ENCODE measurements at regions not wholly inside any gene's neighbourhood (a gene's known extent, or its start where the extent isn't known, plus 50 kb on each side); places are given as distances from the start of the nearest gene placed in this dataset.

GRCh38 chr1:34524783-34525182, 230.1 kb upstream of the GJB5 start:
- H3K4me3 ChIP-seq (replicated peaks in 1 of 3) = no peak overlapping the region
- no peak for DNase-seq

DNA sequence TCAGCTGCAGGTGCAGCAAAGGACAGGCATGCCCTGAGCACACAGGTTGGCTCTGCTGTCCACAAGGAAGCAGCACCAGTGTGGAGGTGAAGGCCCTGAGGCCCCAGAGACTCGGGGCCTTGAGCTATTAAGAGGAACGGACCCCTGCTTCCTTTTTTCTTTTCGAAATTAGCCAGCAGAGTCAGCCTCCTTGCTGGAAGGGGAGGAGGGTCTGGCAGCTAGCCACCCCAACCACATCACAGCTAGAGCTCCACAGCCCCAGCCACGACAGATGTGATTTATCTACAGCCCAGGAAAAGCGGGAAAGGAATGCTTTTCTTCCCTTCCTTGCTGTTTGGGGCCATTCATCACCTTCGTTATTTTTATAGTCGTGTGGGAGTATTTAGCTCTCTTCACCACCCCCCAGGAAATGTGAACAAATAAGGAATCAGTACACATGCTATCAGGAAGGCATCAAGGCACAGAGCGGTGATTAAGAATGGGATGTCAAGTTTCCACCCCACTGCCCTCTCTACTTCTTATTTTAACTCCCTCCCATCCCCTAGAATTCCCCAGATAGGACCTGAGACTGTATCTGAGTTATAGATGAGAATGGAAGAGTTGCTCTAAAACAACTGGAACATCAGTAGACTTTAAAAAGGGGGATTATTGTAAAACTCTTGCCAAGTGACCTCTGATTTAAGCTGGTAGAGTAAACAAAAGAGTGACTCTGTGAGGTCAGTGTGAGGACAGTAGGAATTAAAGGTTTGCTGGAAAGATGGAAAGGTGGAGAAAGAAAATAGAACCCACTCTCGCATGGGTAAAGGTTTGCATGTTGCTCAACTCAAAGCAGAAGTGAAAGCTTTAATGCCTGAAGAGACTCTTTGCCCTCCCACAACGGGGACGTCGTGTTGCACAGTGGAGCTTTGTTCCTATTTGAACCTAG, 224.7 kb upstream of the GJB5 start:
- TF ChIP-seq POLR2A (IDR thresholded peaks at IDR 0.05) (no peak), CTCF (IDR thresholded peaks at IDR 0.05) (no peak)
- Histone ChIP-seq H3K9me3 (no peaks in the 10 kb centered on the region), H3K36me3 (no peaks in the 10 kb centered on the region), H3K27me3 (no peaks in the 10 kb centered on the region), H3K27ac (no peak overlapping the region), H3K4me1 (no peaks in the 10 kb centered on the region), H3K4me3 (replicated peaks in 1 of 3) (no peak overlapping the region)
- WGBS, 2 donors = 30 to 31% methylated on average over 11 to 12 of the region's 12 CpGs
- intact Hi-C loops (cut with DNase I) = no loop called here
- no peak for DNase-seq

More at GRCh38 chr1:34524783-34525182, 230.1 kb upstream of the GJB5 start:
- intact Hi-C loops (cut with DNase I) = no loop called here
- H3K27me3 ChIP-seq = no peaks in the 10 kb centered on the region
- no peak overlapping the region for H3K27ac ChIP-seq
- no peaks in the 10 kb centered on the region for H3K9me3 ChIP-seq
- H3K4me1 ChIP-seq = no peaks in the 10 kb centered on the region
- no peaks in the 10 kb centered on the region for H3K36me3 ChIP-seq
- no peak for TF ChIP-seq POLR2A (IDR thresholded peaks at IDR 0.05)
- TF ChIP-seq CTCF (IDR thresholded peaks at IDR 0.05) = no peak

DNA sequence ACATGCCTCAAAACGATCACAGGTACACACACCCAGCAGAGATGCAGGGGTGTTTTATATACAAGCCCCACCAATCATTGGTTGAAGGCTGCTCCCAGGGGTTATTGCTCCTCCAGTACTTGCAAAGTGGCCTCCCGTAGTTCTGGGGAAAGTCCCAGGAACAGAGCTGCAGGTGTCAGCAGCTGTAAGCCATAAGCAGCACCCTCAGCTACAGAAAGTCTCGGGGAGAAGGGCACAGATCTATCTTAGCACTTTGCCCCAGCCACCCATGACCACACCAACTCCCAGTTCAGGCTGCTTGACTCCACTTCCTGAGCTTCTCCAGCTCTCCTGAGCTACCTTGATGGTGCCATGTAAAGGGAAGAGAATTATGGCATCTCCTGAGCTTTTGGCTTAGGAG, 222.7 kb upstream of the GJB5 start:
- no peaks in the 10 kb centered on the region for H3K36me3 ChIP-seq
- H3K27me3 ChIP-seq = no peaks in the 10 kb centered on the region
- H3K27ac ChIP-seq = no peak overlapping the region
- DNase-seq = no peak
- no peak for TF ChIP-seq POLR2A (IDR thresholded peaks at IDR 0.05)
- no peak for TF ChIP-seq CTCF (IDR thresholded peaks at IDR 0.05)
- H3K9me3 ChIP-seq = no peaks in the 10 kb centered on the region
- H3K4me1 ChIP-seq = no peaks in the 10 kb centered on the region
- intact Hi-C loops (cut with DNase I) = no loop called here
- 35 to 51% methylated on average over 3 of the region's 3 CpGs for WGBS, 2 donors
- H3K4me3 ChIP-seq (replicated peaks in 1 of 3) = no peak overlapping the region

DNA sequence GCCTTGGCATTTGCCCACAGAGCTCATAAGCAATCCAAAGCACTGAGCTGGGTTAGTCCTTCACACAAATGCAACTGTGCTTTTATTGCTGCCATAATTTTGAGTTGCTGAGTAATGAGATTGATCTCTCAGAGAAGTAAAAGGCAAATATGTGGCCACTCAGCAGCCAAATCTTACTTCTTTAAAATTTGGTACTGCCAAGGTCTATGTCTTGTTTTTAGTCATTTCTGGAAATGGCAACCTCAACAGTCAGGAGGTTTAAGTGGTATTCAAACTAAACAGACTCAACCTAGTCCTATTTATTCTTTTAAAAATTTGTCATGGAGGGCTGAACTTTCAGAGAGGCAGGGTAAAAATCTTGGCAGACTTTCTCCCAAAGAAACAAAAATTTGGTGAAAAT, 216.4 kb upstream of the GJB5 start:
- Histone ChIP-seq H3K36me3 (no peaks in the 10 kb centered on the region), H3K4me1 (no peaks in the 10 kb centered on the region), H3K27me3 (no peaks in the 10 kb centered on the region), H3K4me3 (replicated peaks in 1 of 3) (no peak overlapping the region), H3K9me3 (no peaks in the 10 kb centered on the region), H3K27ac (no peak overlapping the region)
- TF ChIP-seq POLR2A (IDR thresholded peaks at IDR 0.05) = no peak
- TF ChIP-seq CTCF (IDR thresholded peaks at IDR 0.05) = no peak
- intact Hi-C loops (cut with DNase I) = no loop called here
- DNase-seq = no peak

DNA sequence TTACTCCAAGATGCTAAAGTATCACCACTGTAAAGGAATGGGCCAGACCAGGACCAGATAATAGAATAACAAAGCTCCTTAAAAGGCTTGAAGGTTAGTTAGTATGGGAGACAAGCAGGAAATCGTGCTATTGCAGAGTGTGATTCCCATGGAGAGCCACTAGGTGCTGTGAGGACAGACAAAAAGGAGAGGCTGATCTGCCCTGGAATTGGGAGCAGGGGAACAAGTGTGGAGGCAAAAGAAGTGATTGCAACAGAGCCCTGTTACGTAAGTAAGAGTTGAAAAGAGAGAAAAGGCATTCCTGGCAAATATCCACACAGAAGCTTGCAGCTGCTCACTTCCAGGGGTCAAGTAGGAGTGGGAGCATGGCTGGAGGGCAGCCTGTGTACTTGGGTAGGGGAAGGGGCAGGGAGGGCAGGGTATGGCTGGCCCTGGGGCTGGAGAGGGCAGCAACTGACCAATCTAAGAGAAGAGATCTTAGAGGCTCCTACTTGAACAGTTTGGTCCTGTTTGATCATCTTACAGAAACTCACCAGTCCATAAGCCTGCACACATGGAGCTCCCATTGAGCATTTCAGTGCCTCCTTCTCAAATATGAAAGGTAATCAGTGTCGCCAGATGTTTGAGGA, 207.7 kb upstream of the GJB5 start:
- Histone ChIP-seq H3K27me3 (no peaks in the 10 kb centered on the region), H3K36me3 (no peaks in the 10 kb centered on the region), H3K4me1 (no peaks in the 10 kb centered on the region), H3K4me3 (replicated peaks in 1 of 3) (no peak overlapping the region), H3K27ac (no peak overlapping the region), H3K9me3 (no peaks in the 10 kb centered on the region)
- no peak for TF ChIP-seq CTCF (IDR thresholded peaks at IDR 0.05)
- no peak for TF ChIP-seq POLR2A (IDR thresholded peaks at IDR 0.05)
- intact Hi-C loops (cut with DNase I) = no loop called here
- 47 to 50% methylated on average over 3 of the region's 3 CpGs for WGBS, 2 donors
- no peak for DNase-seq

Measured in thyroid gland (tissue), 4 donors.